NCI-H2029 (cell line): ENCODE measurements at regions not wholly inside any gene's neighbourhood (a gene's known extent, or its start where the extent isn't known, plus 50 kb on each side); places are given as distances from the start of the nearest gene placed in this dataset.
A peak's percentile ranks its signal among the peaks of the same experiment; 100 is the strongest.

Source experiments
- DNase-seq: peaks from one replicate; lab custom pipeline; 2025; lab: John Stamatoyannopoulos, UW

- no peak for DNase-seq
Measured at GRCh38 chr4:24055623-24056022, 165.8 kb upstream of the PPARGC1A start.

- no peak for DNase-seq
Measured at GRCh38 chr4:24054910-24055309, 165.1 kb upstream of the PPARGC1A start.

- no peak for DNase-seq
Measured at GRCh38 chr4:24053934-24054333, 164.1 kb upstream of the PPARGC1A start.

GRCh38 chr4:24044610-24045589, 155.1 kb upstream of the PPARGC1A start:
- DNase-seq = no peak

GRCh38 chr4:24042094-24042493, 152.2 kb upstream of the PPARGC1A start:
- no peak for DNase-seq

GRCh38 chr4:24040811-24041210, 151.0 kb upstream of the PPARGC1A start:
- DNase-seq = no peak

- no peak for DNase-seq
Measured at GRCh38 chr4:24033626-24034025, 143.8 kb upstream of the PPARGC1A start.

- peak; percentile 3 for DNase-seq
Measured at GRCh38 chr4:24032371-24032989, 142.6 kb upstream of the PPARGC1A start.

- DNase-seq = no peak
Measured at GRCh38 chr4:24026596-24026995, 136.7 kb upstream of the PPARGC1A start.

GRCh38 chr4:24024605-24025004, 134.8 kb upstream of the PPARGC1A start:
- peak; percentile 49 for DNase-seq

GRCh38 chr4:24024157-24024556, 134.3 kb upstream of the PPARGC1A start:
- DNase-seq = no peak

GRCh38 chr4:24015782-24016181, 125.9 kb upstream of the PPARGC1A start:
- no peak for DNase-seq

- no peak for DNase-seq
Measured at GRCh38 chr4:24013668-24014422, 124.0 kb upstream of the PPARGC1A start.

- no peak for DNase-seq
Measured at GRCh38 chr4:24010994-24011393, 121.1 kb upstream of the PPARGC1A start.

GRCh38 chr4:24010573-24010972, 120.7 kb upstream of the PPARGC1A start:
- no peak for DNase-seq

- no peak for DNase-seq
Measured at GRCh38 chr4:24007860-24008261, 118.0 kb upstream of the PPARGC1A start.

GRCh38 chr4:24006269-24006668, 116.4 kb upstream of the PPARGC1A start:
- no peak for DNase-seq

GRCh38 chr4:24003926-24004325, 114.1 kb upstream of the PPARGC1A start:
- no peak for DNase-seq

- no peak for DNase-seq
Measured at GRCh38 chr4:24003496-24003895, 113.6 kb upstream of the PPARGC1A start.

- DNase-seq = no peak
Measured at GRCh38 chr4:24002330-24002966, 112.6 kb upstream of the PPARGC1A start.

- DNase-seq = no peak
Measured at GRCh38 chr4:24001486-24002329, 111.9 kb upstream of the PPARGC1A start.
